ENCODE measurements at regions not wholly inside any gene's neighbourhood (a gene's known extent, or its start where the extent isn't known, plus 50 kb on each side); places are given as distances from the start of the nearest gene placed in this dataset.

GRCh38 chr13:106007156-106007555, 528.3 kb downstream of the EFNB2 start:
- TF ChIP-seq POLR2A (IDR thresholded peaks at IDR 0.05; ENCODE audit: low read depth, low read length) (no peak), POLR2AphosphoS5 (IDR thresholded peaks at IDR 0.05; ENCODE audit: low read depth, low read length) (no peak)

Measured in GM12892 (cell line).